A549 (cell line): ENCODE measurements at regions not wholly inside any gene's neighbourhood (a gene's known extent, or its start where the extent isn't known, plus 50 kb on each side); places are given as distances from the start of the nearest gene placed in this dataset.

Source experiments
- CEBPB ChIP-seq, 2 experiments: fragments of >200 bp in 1 of 2; sonication (Bioruptor Twin) in 1 of 2; formaldehyde crosslinking in 1 of 2; IDR thresholded peaks; 2 replicates each; pipeline ENCODE4 v1.6.1; 2012 to 2016
- EP300 ChIP-seq, 2 experiments: fragments of >200 bp; sonication (Bioruptor Twin); formaldehyde crosslinking; IDR thresholded peaks; 2 replicates in 1 of 2; 3 replicates in 1 of 2; pipeline ENCODE4 v1.6.1; 2016 to 2017
- MAFK ChIP-seq: fragments of 450-650 bp; IDR thresholded peaks from 2 replicates; pipeline ENCODE4 v1.6.1; 2014; ENCODE audit not compliant: partially characterized antibody
- POLR2A ChIP-seq: IDR thresholded peaks from 2 replicates; pipeline ENCODE4 v1.6.1; 2012; ENCODE audit warnings: mild to moderate bottlenecking, low read length
- SMC3 ChIP-seq: fragments of >200 bp; sonication (Bioruptor Twin); formaldehyde crosslinking; IDR thresholded peaks from 3 replicates; pipeline ENCODE4 v1.6.1; 2018; ENCODE audit warnings: inconsistent platforms
- TP53 ChIP-seq: fragments of 250-450 bp; sonication (Bioruptor Pico); IDR thresholded peaks from 2 replicates; pipeline ENCODE4 v1.5.0; 2021; ENCODE audit warnings: mild to moderate bottlenecking, moderate library complexity
- USF2 ChIP-seq: fragments of 450-650 bp; IDR thresholded peaks from 2 replicates; pipeline ENCODE4 v1.6.1; 2014; ENCODE audit warnings: antibody characterized with exemption
- TF ChIP-seq, protein P1 (sequence below): fragments of >200 bp; sonication (Bioruptor Twin); formaldehyde crosslinking; IDR thresholded peaks from 3 replicates; pipeline ENCODE4 v1.5.1; 2016

GRCh38 chr13:111599791-111600190, 279.3 kb downstream of the TEX29 start:
- TF ChIP-seq POLR2A (no peak), EP300 (IDR thresholded peaks at IDR 0.05) (no peak), USF2 (no peak), SMC3 (no peak), CEBPB (IDR thresholded peaks at IDR 0.05) (no peak), TP53 (CRISPR knock-in tag) (no peak), MAFK (no peak)
- TF ChIP-seq, protein P1, sequence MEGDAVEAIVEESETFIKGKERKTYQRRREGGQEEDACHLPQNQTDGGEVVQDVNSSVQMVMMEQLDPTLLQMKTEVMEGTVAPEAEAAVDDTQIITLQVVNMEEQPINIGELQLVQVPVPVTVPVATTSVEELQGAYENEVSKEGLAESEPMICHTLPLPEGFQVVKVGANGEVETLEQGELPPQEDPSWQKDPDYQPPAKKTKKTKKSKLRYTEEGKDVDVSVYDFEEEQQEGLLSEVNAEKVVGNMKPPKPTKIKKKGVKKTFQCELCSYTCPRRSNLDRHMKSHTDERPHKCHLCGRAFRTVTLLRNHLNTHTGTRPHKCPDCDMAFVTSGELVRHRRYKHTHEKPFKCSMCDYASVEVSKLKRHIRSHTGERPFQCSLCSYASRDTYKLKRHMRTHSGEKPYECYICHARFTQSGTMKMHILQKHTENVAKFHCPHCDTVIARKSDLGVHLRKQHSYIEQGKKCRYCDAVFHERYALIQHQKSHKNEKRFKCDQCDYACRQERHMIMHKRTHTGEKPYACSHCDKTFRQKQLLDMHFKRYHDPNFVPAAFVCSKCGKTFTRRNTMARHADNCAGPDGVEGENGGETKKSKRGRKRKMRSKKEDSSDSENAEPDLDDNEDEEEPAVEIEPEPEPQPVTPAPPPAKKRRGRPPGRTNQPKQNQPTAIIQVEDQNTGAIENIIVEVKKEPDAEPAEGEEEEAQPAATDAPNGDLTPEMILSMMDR: no peak
